Testis (tissue), 2 donors: ENCODE measurements at regions not wholly inside any gene's neighbourhood (a gene's known extent, or its start where the extent isn't known, plus 50 kb on each side); places are given as distances from the start of the nearest gene placed in this dataset.

Source experiments
- DNase-seq: peaks from one replicate; pipeline ENCODE4 v3.0.0-alpha.2; 2019
- H3K27ac ChIP-seq, 2 donors: fragments of 200-600 bp; sonication (generic); one replicate each; pipeline ENCODE4 v1.5.1; 2019
- H3K27me3 ChIP-seq: fragments of 200-600 bp; sonication (generic); one replicate; pipeline ENCODE4 v1.5.1; 2019
- H3K36me3 ChIP-seq: fragments of 200-600 bp; sonication (generic); one replicate; pipeline ENCODE4 v1.5.1; 2017; ENCODE audit warnings: low read depth; ENCODE audit errors: missing control alignments
- H3K4me1 ChIP-seq: fragments of 200-600 bp; sonication (generic); one replicate; pipeline ENCODE4 v1.5.1; 2019
- H3K4me3 ChIP-seq, 2 donors: fragments of 200-600 bp; sonication (generic); one replicate each; pipeline ENCODE4 v1.5.1; 2017 to 2019
- H3K9me3 ChIP-seq: fragments of 200-600 bp; sonication (generic); one replicate; pipeline ENCODE4 v1.5.1; 2017
- POLR2A ChIP-seq: fragments of 450-650 bp; IDR thresholded peaks from one replicate; pipeline ENCODE4 v1.6.1; 2017; ENCODE audit warnings: antibody characterized with exemption, mild to moderate bottlenecking, moderate library complexity
- WGBS, 2 donors: methylation state at CpG; one replicate each; pipeline ENCODE4 v1.1.5; 2018; 5-methylcytosine and 5-hydroxymethylcytosine counted together
- intact Hi-C: fragments of 100-400 bp; cut with DNase I; formaldehyde crosslinking; loops from one replicate; pipeline ENCODE4 v1.15.1; 2023; ENCODE audit warnings: low total_unique reads
- TF ChIP-seq, protein P1 (sequence below), 3 experiments: fragments of 450-650 bp in 2 of 3; fragments of 200-600 bp in 1 of 3; sonication (generic) in 1 of 3; IDR thresholded peaks; one replicate each; pipeline ENCODE4 v1.5.1; 2016 to 2019; ENCODE audit warnings: antibody characterized with exemption in 3 of 3, mild to moderate bottlenecking in 2 of 3, moderate library complexity in 1 of 3

DNA sequence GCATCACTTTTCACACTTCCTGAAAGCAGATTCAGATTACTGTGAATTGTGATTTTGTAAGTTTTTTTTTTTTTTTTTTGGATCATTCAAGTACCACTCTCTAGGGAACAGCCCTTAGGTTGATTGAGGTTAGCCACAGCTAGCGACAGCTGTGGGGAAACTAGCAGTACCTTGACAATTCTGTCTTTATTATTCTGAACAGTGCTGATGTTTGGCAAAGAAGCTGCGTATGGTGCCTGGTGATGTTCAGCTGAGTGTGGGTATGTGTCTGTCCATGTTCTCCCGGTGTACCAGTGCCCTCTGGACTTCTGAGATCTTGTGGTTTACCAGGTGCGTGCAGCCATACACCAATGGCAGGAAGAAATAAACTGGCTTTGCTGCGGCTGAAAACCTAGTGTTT, 117.3 kb upstream of the PLPPR1 start:
- WGBS, 2 donors = 77 to 83% methylated on average over 5 of the region's 5 CpGs
- no peak for TF ChIP-seq POLR2A
- TF ChIP-seq, protein P1, sequence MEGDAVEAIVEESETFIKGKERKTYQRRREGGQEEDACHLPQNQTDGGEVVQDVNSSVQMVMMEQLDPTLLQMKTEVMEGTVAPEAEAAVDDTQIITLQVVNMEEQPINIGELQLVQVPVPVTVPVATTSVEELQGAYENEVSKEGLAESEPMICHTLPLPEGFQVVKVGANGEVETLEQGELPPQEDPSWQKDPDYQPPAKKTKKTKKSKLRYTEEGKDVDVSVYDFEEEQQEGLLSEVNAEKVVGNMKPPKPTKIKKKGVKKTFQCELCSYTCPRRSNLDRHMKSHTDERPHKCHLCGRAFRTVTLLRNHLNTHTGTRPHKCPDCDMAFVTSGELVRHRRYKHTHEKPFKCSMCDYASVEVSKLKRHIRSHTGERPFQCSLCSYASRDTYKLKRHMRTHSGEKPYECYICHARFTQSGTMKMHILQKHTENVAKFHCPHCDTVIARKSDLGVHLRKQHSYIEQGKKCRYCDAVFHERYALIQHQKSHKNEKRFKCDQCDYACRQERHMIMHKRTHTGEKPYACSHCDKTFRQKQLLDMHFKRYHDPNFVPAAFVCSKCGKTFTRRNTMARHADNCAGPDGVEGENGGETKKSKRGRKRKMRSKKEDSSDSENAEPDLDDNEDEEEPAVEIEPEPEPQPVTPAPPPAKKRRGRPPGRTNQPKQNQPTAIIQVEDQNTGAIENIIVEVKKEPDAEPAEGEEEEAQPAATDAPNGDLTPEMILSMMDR (IDR thresholded peaks at IDR 0.05) = no peak

DNA sequence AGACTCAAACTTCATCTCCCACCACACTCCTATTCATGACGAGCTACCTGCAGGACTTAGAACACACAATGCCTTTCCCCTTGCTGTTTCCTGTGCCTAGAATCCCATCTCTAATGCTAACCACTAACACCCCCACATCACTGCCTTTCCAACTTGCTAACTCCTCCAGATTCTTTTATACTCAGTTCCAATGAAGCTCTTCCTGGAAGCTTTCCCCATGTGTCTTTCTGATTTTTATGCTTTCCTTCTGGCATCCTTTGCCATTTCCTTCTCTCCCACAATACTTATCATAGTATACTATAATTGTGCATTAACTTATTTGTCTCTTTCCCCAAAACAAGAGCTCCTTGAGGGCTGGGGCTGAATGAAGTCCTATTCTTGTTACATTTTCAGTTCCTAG, 115.3 kb upstream of the PLPPR1 start:
- WGBS, 2 donors = 29 to 50% methylated on average over 1 of the region's 1 CpG
- DNase-seq = no peak
- intact Hi-C loops = no loop called here
- Histone ChIP-seq H3K36me3 (no peaks in the 10 kb centered on the region), H3K27me3 (no peaks in the 10 kb centered on the region), H3K27ac (no peak overlapping the region), H3K4me1 (no peaks in the 10 kb centered on the region), H3K4me3 (no peak overlapping the region), H3K9me3 (no peaks in the 10 kb centered on the region)
- TF ChIP-seq POLR2A = no peak
- TF ChIP-seq, protein P1 (IDR thresholded peaks at IDR 0.05) = no peak

More for the DNA sequence above, 117.3 kb upstream of the PLPPR1 start:
- no peak overlapping the region for H3K27ac ChIP-seq
- H3K4me1 ChIP-seq = no peaks in the 10 kb centered on the region
- no peaks in the 10 kb centered on the region for H3K36me3 ChIP-seq
- no peak overlapping the region for H3K4me3 ChIP-seq
- no peaks in the 10 kb centered on the region for H3K27me3 ChIP-seq
- intact Hi-C loops = no loop called here
- H3K9me3 ChIP-seq = no peaks in the 10 kb centered on the region
- DNase-seq = no peak

DNA sequence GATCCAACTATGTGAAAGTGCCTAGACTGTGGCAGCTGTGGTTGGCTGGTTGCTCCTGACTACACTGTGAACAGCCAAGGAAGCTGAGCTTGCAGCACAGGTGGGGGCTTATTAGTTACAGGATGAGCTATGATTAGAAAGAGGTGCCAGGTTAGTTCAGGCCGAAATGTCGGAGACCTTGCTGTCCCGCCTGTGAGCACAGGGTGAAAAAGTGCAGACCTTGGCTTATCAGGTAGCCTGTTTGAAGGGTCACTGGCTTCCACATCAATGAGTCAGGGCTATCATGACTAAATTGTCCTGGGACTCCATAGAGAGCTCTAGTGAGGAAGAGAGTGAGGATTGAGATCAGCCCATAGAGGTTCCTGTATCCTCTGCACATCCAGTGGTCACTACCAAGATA, 114.3 kb upstream of the PLPPR1 start:
- Histone ChIP-seq H3K4me3 (no peak overlapping the region), H3K27ac (no peak overlapping the region), H3K4me1 (no peaks in the 10 kb centered on the region), H3K27me3 (no peaks in the 10 kb centered on the region), H3K9me3 (no peaks in the 10 kb centered on the region), H3K36me3 (no peaks in the 10 kb centered on the region)
- TF ChIP-seq, protein P1 (IDR thresholded peaks at IDR 0.05) = no peak
- no peak for TF ChIP-seq POLR2A
- DNase-seq = no peak
- WGBS, 2 donors = 80 to 97% methylated on average over 1 to 3 of the region's 3 CpGs
- intact Hi-C loops = no loop called here

DNA sequence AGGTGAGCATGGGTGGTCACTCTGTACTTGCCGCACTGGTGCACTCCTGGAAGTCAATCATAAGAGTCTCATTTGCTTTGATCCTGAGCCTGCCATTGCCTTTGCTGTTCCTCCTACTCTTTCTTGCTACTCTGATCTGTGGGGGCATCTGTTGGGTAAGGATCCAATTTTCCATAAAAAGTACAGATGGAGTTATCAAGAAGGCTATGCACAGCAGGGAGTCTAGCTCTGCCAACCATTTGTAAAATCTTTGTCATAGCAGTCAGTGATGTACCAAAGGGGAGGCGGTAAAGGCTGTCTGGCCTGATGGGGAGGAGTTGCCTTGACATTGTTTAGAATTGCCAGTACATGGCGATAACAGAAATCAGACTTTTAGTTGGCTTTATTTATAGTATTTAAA, 109.0 kb upstream of the PLPPR1 start:
- H3K4me3 ChIP-seq = no peak overlapping the region
- DNase-seq = no peak

DNA sequence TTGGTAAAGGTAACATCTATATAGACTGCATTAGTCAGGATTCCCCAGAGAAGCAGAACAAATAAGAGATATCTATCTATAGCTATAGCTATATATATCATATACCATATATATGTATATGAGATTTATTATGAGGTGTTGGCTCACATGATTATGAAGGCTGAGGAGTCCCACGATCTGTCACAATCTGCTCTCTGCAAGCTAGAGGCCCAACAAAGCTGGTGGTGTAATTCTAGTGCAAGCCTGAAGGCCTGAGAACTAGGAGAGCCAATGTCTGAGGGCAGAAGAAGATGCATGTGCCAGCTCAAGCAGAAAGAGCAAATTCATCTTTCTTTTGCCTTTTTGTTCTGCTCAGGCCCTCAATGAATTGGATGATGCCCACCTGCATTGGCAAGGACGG, 102.2 kb upstream of the PLPPR1 start:
- no peaks in the 10 kb centered on the region for H3K36me3 ChIP-seq
- H3K27me3 ChIP-seq = no peaks in the 10 kb centered on the region
- H3K4me3 ChIP-seq = no peak overlapping the region
- no peaks in the 10 kb centered on the region for H3K9me3 ChIP-seq
- 76 to 78% methylated on average over 2 of the region's 2 CpGs for WGBS, 2 donors
- no peak for TF ChIP-seq POLR2A
- TF ChIP-seq, protein P1 (IDR thresholded peaks at IDR 0.05) = no peak
- no peaks in the 10 kb centered on the region for H3K4me1 ChIP-seq
- H3K27ac ChIP-seq = no peak overlapping the region
- intact Hi-C loops = no loop called here
- DNase-seq = no peak

More for the DNA sequence above, 109.0 kb upstream of the PLPPR1 start:
- Histone ChIP-seq H3K27me3 (no peaks in the 10 kb centered on the region), H3K36me3 (no peaks in the 10 kb centered on the region), H3K27ac (no peak overlapping the region), H3K4me1 (no peaks in the 10 kb centered on the region), H3K9me3 (no peaks in the 10 kb centered on the region)
- intact Hi-C loops = no loop called here
- TF ChIP-seq, protein P1 (IDR thresholded peaks at IDR 0.05) = no peak
- TF ChIP-seq POLR2A = no peak
- 89 to 93% methylated on average over 3 of the region's 3 CpGs for WGBS, 2 donors
